HCT116 (cell line): ENCODE measurements at regions not wholly inside any gene's neighbourhood (a gene's known extent, or its start where the extent isn't known, plus 50 kb on each side); places are given as distances from the start of the nearest gene placed in this dataset.

Experiments used
- ATAC-seq: fragments of 200-7000 bp; cut with Tn5 transposase; 2 replicates; pipeline ENCODE4 v1.9.1; 2020; ENCODE audit warnings: mild to moderate bottlenecking, moderate library complexity
- BruUV-seq: library from RNA; stranded (reverse); fragments of 400-500 nt; replicated peaks from 2 replicates; lab custom pipeline; 2021; lab: Mats Ljungman, UMichigan
- CTCF ChIA-PET: fragments of 300-600 bp; sonication (Branson Sonifier 250); formaldehyde crosslinking; loops from one replicate; lab custom pipeline; 2021; ENCODE audit warnings: antibody characterized with exemption; lab: Charles Lee
- POLR2A ChIA-PET: fragments of 300-600, 350-600 bp; sonication (Branson Sonifier 250); formaldehyde crosslinking; loops from one replicate; lab custom pipeline; 2021; ENCODE audit warnings: antibody characterized with exemption; lab: Charles Lee
- RAD21 ChIA-PET, 2 experiments: fragments of 300-600 bp; sonication (Branson Sonifier 250); formaldehyde crosslinking; loops; one replicate each; lab custom pipeline; 2023; ENCODE audit warnings: low total read pairs in 2 of 2; ENCODE audit not compliant: uncharacterized antibody in 2 of 2, unreplicated experiment in 2 of 2, low non-redundant PET in 1 of 2; lab: Charles Lee
- DNase-seq: peaks from one replicate; pipeline ENCODE4 v3.0.0-alpha.2; 2010; ENCODE audit warnings: low read depth, low spot score
- H2AFZ ChIP-seq: fragments of 200-600 bp; shearing (Covaris generic), sonication (generic); 2 replicates; pipeline ENCODE4 v1.6.1; 2017; ENCODE audit warnings: low read depth, mixed run types, mixed read lengths, antibody characterized with exemption, low read length; ENCODE audit not compliant: poor library complexity, severe bottlenecking
- H3K27ac ChIP-seq: 2 replicates; pipeline ENCODE4 v1.5.1; 2012; ENCODE audit warnings: low read depth, low read length
- H3K27me3 ChIP-seq: fragments of 200-600 bp; sonication (generic); 2 replicates; pipeline ENCODE4 v1.6.1; 2016; ENCODE audit warnings: mixed run types, low read length, mixed read lengths; ENCODE audit not compliant: insufficient read depth
- H3K36me3 ChIP-seq, 2 experiments: fragments of 200-500 bp in 1 of 2; fragments of 200-600 bp in 1 of 2; sonication (Bioruptor generic) in 1 of 2; sonication (generic) in 1 of 2; 2 replicates each; pipeline versions ENCODE4 v1.5.1 to v1.6.1; 2014 to 2016; ENCODE audit warnings: low read length in 2 of 2, inconsistent platforms in 1 of 2, mixed read lengths in 1 of 2, mixed run types in 1 of 2; ENCODE audit not compliant: insufficient read depth in 2 of 2, control insufficient read depth in 1 of 2
- H3K4me1 ChIP-seq, 2 experiments: fragments of 200-600 bp in 1 of 2; sonication (generic) in 1 of 2; 2 replicates each; pipeline versions ENCODE4 v1.5.1 to v1.6.1; 2012 to 2017; ENCODE audit warnings: low read length in 2 of 2, inconsistent platforms in 1 of 2, mild to moderate bottlenecking in 1 of 2, mixed read lengths in 1 of 2, mixed run types in 1 of 2, moderate library complexity in 1 of 2; ENCODE audit not compliant: insufficient read depth in 2 of 2, control insufficient read depth in 1 of 2
- H3K4me2 ChIP-seq: fragments of 200-600 bp; sonication (generic); 2 replicates; pipeline ENCODE4 v1.6.1; 2017; ENCODE audit warnings: mixed run types, low read length, mixed read lengths
- H3K4me3 ChIP-seq, 2 experiments: fragments of 200-600 bp in 1 of 2; sonication (generic) in 1 of 2; replicated peaks in 1 of 2; 2 replicates each; pipeline ENCODE4 v1.5.1; 2011 to 2016; ENCODE audit warnings: low read length in 2 of 2, control low read depth in 1 of 2, low read depth in 1 of 2, mild to moderate bottlenecking in 1 of 2, mixed read lengths in 1 of 2, mixed run types in 1 of 2
- H3K79me2 ChIP-seq: fragments of 200-600 bp; sonication (generic); 2 replicates; pipeline ENCODE4 v1.6.1; 2017; ENCODE audit warnings: mild to moderate bottlenecking, mixed run types, low read length, moderate library complexity, mixed read lengths; ENCODE audit not compliant: insufficient read depth
- H3K9ac ChIP-seq: fragments of 200-600 bp; sonication (generic); 2 replicates; pipeline ENCODE4 v1.6.1; 2016; ENCODE audit warnings: low read length, mixed read lengths
- H3K9me2 ChIP-seq: fragments of 200-600 bp; sonication (generic), shearing (Covaris generic); 2 replicates; pipeline ENCODE4 v1.6.1; 2017; ENCODE audit warnings: mixed run types, mild to moderate bottlenecking, moderate library complexity; ENCODE audit not compliant: insufficient read depth
- H3K9me3 ChIP-seq, 2 experiments: fragments of 200-500 bp in 1 of 2; fragments of 200-600 bp in 1 of 2; sonication (Bioruptor generic) in 1 of 2; sonication (generic) in 1 of 2; 2 replicates each; pipeline ENCODE4 v1.6.1; 2014 to 2017; ENCODE audit warnings: low read length in 2 of 2, mixed read lengths in 2 of 2, inconsistent platforms in 1 of 2, low read depth in 1 of 2, mild to moderate bottlenecking in 1 of 2, mixed run types in 1 of 2, moderate library complexity in 1 of 2; ENCODE audit not compliant: control insufficient read depth in 1 of 2, insufficient read depth in 1 of 2
- H4K20me1 ChIP-seq: fragments of 200-600 bp; sonication (generic), shearing (Covaris generic); 2 replicates; pipeline ENCODE4 v1.6.1; 2017; ENCODE audit warnings: mixed run types, mild to moderate bottlenecking, moderate library complexity; ENCODE audit not compliant: insufficient read depth
- CBX3 ChIP-seq: IDR thresholded peaks from 2 replicates; pipeline ENCODE4 v1.6.1; 2012; ENCODE audit warnings: low read depth
- CEBPB ChIP-seq: IDR thresholded peaks from 2 replicates; pipeline ENCODE4 v1.6.1; 2012; ENCODE audit warnings: low read depth
- ELF1 ChIP-seq: IDR thresholded peaks from 2 replicates; pipeline ENCODE4 v1.6.1; 2012; ENCODE audit warnings: low read depth, borderline replicate concordance
- EZH2 ChIP-seq: fragments of 200-600 bp; sonication (generic); IDR thresholded peaks from 2 replicates; pipeline ENCODE4 v1.6.1; 2017; ENCODE audit warnings: antibody characterized with exemption, mixed run types
- JUND ChIP-seq: IDR thresholded peaks from 2 replicates; pipeline ENCODE4 v1.6.1; 2012
- POLR2A ChIP-seq: IDR thresholded peaks from 2 replicates; pipeline ENCODE4 v1.7.0; 2011; ENCODE audit warnings: borderline replicate concordance; ENCODE audit not compliant: insufficient read depth, insufficient read length; ENCODE audit errors: extremely low read depth
- POLR2AphosphoS5 ChIP-seq: IDR thresholded peaks from 2 replicates; pipeline ENCODE4 v1.6.1; 2011; ENCODE audit warnings: mild to moderate bottlenecking, low read depth, low read length, moderate library complexity
- RAD21 ChIP-seq: IDR thresholded peaks from 2 replicates; pipeline ENCODE4 v1.6.1; 2012; ENCODE audit warnings: low read depth, mild to moderate bottlenecking
- SP1 ChIP-seq: IDR thresholded peaks from 2 replicates; pipeline ENCODE4 v1.6.1; 2012; ENCODE audit warnings: low read depth
- TCF7L2 ChIP-seq: IDR thresholded peaks from 2 replicates; pipeline ENCODE4 v1.7.0; 2011; ENCODE audit warnings: borderline replicate concordance, inconsistent platforms; ENCODE audit not compliant: insufficient read depth, insufficient read length; ENCODE audit errors: extremely low read depth
- YY1 ChIP-seq: IDR thresholded peaks from 2 replicates; pipeline ENCODE4 v1.6.1; 2011; ENCODE audit warnings: low read length, low read depth, moderate library complexity, mild to moderate bottlenecking; ENCODE audit not compliant: insufficient replicate concordance; ENCODE audit errors: extremely low read depth
- ZNF274 ChIP-seq: fragments of 200-500 bp; sonication (Bioruptor generic); IDR thresholded peaks from 2 replicates; pipeline ENCODE4 v1.6.1; 2014; ENCODE audit warnings: mild to moderate bottlenecking, low read depth, low read length, inconsistent platforms
- intact Hi-C: fragments of 100-400 bp; cut with micrococcal nuclease; formaldehyde crosslinking; loops from 2 replicates; pipeline ENCODE4 v1.10.0; 2022
- TF ChIP-seq, protein P1 (sequence below): IDR thresholded peaks from 2 replicates; pipeline ENCODE4 v1.6.1; 2012
- TF ChIP-seq, protein P2 (sequence below): IDR thresholded peaks from 2 replicates; pipeline ENCODE4 v1.6.1; 2012
- TF ChIP-seq, protein P3 (sequence below), 3 experiments: fragments of 200-600 bp in 1 of 3; sonication (generic) in 1 of 3; IDR thresholded peaks in 2 of 3; conservative IDR thresholded peaks in 1 of 3; 2 replicates each; pipeline ENCODE4 v1.5.1; 2012 to 2017; ENCODE audit warnings: low read depth in 2 of 3, low read length in 2 of 3, antibody characterized with exemption in 1 of 3, borderline replicate concordance in 1 of 3, control low read depth in 1 of 3, mild to moderate bottlenecking in 1 of 3, mixed read lengths in 1 of 3, mixed run types in 1 of 3, moderate library complexity in 1 of 3; ENCODE audit not compliant: insufficient read depth in 1 of 3
- TF ChIP-seq, protein P4 (sequence below): IDR thresholded peaks from 2 replicates; pipeline ENCODE4 v1.6.1; 2012; ENCODE audit warnings: low read depth

DNA sequence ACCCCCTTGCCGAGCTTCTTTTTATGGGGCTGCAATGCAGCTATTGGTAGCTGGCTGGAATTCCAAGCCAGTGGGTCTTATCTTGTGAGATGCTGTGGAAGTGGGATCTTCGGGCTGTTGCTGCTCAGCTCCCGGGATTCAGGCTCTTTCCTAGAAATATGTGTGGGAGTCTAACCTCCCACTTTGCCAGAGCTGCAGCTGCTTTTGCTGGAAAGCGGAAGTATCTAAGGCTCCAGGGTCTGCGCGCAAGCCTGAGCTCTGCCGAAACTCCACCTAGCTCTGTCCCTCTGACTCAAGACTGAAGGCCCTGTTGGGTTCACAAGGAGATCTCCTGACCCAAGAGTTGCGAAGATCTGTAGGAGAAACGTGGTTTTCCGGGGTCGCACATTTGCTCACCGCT, 151.1 kb upstream of the ANKRD55 start:
- POLR2A ChIA-PET, result no interaction called here
- intact Hi-C loops, result no loop called here

More for the DNA sequence above, 151.1 kb upstream of the ANKRD55 start:
- Histone ChIP-seq H3K27ac (no peak overlapping the region), H3K4me2 (no peak overlapping the region), H3K4me1 (no peaks in the 10 kb centered on the region), H3K36me3 (no peaks in the 10 kb centered on the region), H3K9me2 (no peaks in the 10 kb centered on the region), H3K79me2 (no peaks in the 10 kb centered on the region), H3K4me3 (no peak overlapping the region), H3K27me3 (no peaks in the 10 kb centered on the region), H3K9ac (no peak overlapping the region), H4K20me1 (no peaks in the 10 kb centered on the region), H3K9me3 (no peaks in the 10 kb centered on the region), H2AFZ (no peak overlapping the region)
- CTCF ChIA-PET, result no interaction called here
- DNase-seq, result no peak
- BruUV-seq, result no TSS peak
- RAD21 ChIA-PET, result no interaction called here
- TF ChIP-seq EZH2 (no peak), ZNF274 (no peak), RAD21 (no peak), JUND (no peak), POLR2AphosphoS5 (no peak), POLR2A (no peak), SP1 (no peak), ELF1 (no peak), YY1 (no peak), CBX3 (no peak), TCF7L2 (no peak), CEBPB (no peak)
- TF ChIP-seq, protein P1, sequence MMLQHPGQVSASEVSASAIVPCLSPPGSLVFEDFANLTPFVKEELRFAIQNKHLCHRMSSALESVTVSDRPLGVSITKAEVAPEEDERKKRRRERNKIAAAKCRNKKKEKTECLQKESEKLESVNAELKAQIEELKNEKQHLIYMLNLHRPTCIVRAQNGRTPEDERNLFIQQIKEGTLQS, result no peak
- TF ChIP-seq, protein P2, sequence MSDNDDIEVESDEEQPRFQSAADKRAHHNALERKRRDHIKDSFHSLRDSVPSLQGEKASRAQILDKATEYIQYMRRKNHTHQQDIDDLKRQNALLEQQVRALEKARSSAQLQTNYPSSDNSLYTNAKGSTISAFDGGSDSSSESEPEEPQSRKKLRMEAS, result no peak
- TF ChIP-seq, protein P3, sequence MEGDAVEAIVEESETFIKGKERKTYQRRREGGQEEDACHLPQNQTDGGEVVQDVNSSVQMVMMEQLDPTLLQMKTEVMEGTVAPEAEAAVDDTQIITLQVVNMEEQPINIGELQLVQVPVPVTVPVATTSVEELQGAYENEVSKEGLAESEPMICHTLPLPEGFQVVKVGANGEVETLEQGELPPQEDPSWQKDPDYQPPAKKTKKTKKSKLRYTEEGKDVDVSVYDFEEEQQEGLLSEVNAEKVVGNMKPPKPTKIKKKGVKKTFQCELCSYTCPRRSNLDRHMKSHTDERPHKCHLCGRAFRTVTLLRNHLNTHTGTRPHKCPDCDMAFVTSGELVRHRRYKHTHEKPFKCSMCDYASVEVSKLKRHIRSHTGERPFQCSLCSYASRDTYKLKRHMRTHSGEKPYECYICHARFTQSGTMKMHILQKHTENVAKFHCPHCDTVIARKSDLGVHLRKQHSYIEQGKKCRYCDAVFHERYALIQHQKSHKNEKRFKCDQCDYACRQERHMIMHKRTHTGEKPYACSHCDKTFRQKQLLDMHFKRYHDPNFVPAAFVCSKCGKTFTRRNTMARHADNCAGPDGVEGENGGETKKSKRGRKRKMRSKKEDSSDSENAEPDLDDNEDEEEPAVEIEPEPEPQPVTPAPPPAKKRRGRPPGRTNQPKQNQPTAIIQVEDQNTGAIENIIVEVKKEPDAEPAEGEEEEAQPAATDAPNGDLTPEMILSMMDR (IDR thresholded peaks at IDR 0.05 in 2 of 3, conservative IDR thresholded peaks at IDR 0.05 in 1 of 3; ENCODE audit: borderline replicate concordance in 1 of 3, insufficient read depth in 1 of 3, low read depth in 2 of 3, low read length in 2 of 3), result no peak
- TF ChIP-seq, protein P4, sequence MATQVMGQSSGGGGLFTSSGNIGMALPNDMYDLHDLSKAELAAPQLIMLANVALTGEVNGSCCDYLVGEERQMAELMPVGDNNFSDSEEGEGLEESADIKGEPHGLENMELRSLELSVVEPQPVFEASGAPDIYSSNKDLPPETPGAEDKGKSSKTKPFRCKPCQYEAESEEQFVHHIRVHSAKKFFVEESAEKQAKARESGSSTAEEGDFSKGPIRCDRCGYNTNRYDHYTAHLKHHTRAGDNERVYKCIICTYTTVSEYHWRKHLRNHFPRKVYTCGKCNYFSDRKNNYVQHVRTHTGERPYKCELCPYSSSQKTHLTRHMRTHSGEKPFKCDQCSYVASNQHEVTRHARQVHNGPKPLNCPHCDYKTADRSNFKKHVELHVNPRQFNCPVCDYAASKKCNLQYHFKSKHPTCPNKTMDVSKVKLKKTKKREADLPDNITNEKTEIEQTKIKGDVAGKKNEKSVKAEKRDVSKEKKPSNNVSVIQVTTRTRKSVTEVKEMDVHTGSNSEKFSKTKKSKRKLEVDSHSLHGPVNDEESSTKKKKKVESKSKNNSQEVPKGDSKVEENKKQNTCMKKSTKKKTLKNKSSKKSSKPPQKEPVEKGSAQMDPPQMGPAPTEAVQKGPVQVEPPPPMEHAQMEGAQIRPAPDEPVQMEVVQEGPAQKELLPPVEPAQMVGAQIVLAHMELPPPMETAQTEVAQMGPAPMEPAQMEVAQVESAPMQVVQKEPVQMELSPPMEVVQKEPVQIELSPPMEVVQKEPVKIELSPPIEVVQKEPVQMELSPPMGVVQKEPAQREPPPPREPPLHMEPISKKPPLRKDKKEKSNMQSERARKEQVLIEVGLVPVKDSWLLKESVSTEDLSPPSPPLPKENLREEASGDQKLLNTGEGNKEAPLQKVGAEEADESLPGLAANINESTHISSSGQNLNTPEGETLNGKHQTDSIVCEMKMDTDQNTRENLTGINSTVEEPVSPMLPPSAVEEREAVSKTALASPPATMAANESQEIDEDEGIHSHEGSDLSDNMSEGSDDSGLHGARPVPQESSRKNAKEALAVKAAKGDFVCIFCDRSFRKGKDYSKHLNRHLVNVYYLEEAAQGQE, result no peak
- no peak for ATAC-seq
